ENCODE measurements at regions not wholly inside any gene's neighbourhood (a gene's known extent, or its start where the extent isn't known, plus 50 kb on each side); places are given as distances from the start of the nearest gene placed in this dataset.

DNA sequence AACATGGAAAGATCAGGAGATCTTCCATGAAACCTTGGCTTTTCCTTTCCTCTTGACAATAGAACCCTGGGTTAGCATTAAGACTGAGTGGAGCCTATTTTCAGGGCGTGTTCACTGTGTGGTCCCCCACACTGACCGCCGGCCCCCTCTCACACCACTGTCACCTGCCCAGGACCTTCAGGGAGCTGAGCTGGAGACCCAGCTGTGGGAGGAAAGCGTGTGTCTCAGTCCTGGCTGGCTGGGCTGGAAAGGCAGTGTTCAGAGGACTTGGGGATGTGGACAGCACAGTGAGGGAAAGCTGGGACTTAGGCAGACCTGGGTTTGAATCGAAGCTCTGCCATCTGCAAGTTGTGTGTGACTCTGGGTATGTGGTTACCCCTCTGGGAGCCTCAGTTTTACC, 268.1 kb downstream of the NSG2 start:
- TF ChIP-seq, protein P1, sequence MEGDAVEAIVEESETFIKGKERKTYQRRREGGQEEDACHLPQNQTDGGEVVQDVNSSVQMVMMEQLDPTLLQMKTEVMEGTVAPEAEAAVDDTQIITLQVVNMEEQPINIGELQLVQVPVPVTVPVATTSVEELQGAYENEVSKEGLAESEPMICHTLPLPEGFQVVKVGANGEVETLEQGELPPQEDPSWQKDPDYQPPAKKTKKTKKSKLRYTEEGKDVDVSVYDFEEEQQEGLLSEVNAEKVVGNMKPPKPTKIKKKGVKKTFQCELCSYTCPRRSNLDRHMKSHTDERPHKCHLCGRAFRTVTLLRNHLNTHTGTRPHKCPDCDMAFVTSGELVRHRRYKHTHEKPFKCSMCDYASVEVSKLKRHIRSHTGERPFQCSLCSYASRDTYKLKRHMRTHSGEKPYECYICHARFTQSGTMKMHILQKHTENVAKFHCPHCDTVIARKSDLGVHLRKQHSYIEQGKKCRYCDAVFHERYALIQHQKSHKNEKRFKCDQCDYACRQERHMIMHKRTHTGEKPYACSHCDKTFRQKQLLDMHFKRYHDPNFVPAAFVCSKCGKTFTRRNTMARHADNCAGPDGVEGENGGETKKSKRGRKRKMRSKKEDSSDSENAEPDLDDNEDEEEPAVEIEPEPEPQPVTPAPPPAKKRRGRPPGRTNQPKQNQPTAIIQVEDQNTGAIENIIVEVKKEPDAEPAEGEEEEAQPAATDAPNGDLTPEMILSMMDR (IDR thresholded peaks at IDR 0.05): no peak
- TF ChIP-seq POLR2A (IDR thresholded peaks at IDR 0.05): no peak

Data from body of pancreas (tissue), 4 donors.